SU-DHL-6 (cell line): ENCODE measurements at regions not wholly inside any gene's neighbourhood (a gene's known extent, or its start where the extent isn't known, plus 50 kb on each side); places are given as distances from the start of the nearest gene placed in this dataset.

ENCODE experiments used
- CTCF ChIP-seq: fragments of 200-600 bp; sonication (generic); IDR thresholded peaks from one replicate; pipeline ENCODE4 v1.5.1; 2017; ENCODE audit warnings: antibody characterized with exemption, mild to moderate bottlenecking, low read length, moderate library complexity; ENCODE audit not compliant: insufficient read depth, poor library complexity, severe bottlenecking
- EZH2phosphoT487 ChIP-seq: fragments of 200-600 bp; sonication (generic), shearing (Covaris generic); conservative IDR thresholded peaks from 2 replicates; pipeline ENCODE4 v1.6.1; 2018; ENCODE audit warnings: mild to moderate bottlenecking, antibody characterized with exemption, low read length, moderate library complexity, mixed read lengths

GRCh38 chr4:151962138-151962823 is 201.5 kb upstream of the GATB start:
- TF ChIP-seq CTCF = no peak
- no peak for TF ChIP-seq EZH2phosphoT487
